ENCODE measurements at regions not wholly inside any gene's neighbourhood (a gene's known extent, or its start where the extent isn't known, plus 50 kb on each side); places are given as distances from the start of the nearest gene placed in this dataset.

DNA sequence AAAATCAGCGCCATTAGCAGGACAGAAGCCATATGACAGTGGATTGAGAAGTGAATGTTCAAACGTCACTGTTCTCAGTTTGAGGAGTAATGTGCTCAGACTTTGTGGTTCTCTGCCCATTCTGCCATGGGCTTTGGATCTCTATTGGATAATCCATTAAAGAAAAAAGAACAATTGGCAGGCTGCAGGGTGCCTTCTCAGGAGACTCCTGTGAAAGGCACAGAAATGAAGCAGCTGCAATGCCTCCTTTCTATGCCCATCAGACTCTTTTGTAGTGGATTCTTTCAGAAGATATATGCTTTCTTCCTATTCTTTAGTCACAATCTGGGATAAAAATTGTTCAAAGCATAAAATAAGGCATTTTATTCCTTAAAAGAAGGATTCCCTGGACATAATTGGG is 506.9 kb upstream of the KLHL29 start:
- FAIRE-seq (no peak), DNase-seq (ENCODE audit: extremely low spot score, insufficient read length, low read depth) (no peak)

DNA sequence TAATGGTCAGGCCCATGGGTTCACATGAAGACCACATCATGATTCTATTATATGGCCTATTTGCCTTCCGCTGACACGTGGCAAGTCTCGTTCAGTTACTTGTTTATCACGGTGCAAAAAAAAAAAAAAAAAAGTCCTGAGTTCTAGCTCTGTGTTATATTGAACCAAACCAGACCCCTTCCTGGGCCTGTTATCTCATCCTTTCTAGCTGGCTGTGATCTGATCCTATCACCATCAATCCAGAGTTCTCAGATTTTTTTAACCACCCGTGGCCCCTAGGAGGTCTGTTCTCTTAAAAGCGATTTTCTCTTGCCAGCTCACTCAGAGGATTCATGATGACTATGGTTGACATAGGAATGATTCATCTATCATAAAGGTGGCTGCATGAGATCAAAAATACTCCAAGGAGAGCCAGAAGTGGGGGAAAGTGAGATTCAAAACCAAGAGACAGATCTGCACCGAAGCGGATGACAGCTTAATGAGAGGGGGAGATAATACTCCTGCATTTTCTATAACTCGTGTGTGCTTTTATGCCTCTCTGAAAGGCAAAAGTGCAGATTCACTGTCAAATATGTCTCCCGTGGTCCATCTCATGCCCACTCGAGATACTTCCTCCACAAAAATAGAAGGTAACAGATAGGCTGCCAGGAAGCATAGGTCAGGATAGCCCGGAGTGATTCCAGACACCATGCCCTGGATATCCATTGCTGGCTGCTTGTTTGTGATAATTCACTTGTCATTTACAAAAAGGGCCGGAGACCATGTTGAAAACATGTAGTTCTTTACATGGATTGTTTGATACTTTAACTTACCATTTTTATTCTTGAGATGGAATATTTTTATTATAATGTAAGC is 505.7 kb upstream of the KLHL29 start:
- FAIRE-seq (no peak), DNase-seq (ENCODE audit: extremely low spot score, insufficient read length, low read depth) (no peak)

DNA sequence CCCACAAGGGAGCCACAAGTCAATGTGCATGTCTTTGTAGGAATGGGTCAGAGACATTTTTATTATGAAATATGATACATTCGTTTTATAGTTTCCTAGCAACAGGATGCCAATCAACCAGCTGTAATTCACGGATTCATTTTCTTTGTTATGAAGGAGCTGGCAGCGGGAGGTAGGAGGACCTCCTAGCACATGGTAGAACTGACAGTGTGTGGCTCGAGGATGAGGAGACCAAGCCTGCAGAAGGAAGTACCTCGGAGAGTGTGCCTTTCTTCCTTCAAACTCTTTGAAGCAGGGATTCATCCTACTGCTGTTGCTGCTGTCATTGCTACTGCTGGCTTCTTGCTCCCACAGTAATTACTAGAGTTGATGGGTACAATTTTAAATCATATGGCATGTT is 504.8 kb upstream of the KLHL29 start:
- no peak for FAIRE-seq
- DNase-seq (ENCODE audit: extremely low spot score, insufficient read length, low read depth): no peak

DNA sequence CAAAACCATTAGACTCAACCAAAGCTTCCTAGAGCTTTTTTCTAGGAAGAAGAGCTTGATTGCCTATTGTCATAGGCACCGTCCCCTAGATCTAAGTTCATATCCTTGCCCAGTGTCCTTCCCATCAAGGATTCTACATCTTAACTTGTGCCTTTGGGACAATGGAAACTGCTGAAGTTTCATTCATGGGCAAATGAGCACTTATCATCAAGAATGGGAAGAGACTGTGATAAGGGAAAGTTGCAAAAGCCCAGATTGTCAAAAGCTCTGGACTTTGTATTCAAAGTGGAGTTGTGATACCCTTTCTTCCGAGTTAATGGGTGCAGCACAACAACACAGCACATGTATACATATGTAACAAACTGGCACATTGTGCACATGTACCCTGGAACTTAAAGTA is 503.0 kb upstream of the KLHL29 start:
- DNase-seq (ENCODE audit: extremely low spot score, insufficient read length, low read depth) (no peak), FAIRE-seq (no peak)

DNA sequence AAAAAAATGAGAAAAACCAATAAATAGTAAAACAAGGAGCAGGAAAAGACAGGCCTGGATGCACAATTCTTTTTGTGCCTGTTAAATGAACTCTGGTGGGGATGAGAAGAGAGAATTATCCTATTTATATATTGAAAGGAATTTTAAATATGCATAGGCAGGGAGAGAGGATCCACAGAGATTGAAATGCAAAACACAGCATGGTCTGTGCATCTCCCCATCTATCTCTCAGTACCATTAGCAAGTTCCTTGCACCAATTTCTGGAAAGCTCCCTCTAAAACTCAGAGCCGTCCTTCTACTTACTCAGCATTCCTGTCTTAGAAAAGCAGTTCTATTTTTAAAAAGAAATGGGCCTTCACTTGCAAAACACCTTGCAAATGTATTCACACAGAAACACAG is 502.3 kb upstream of the KLHL29 start:
- DNase-seq (ENCODE audit: extremely low spot score, insufficient read length, low read depth) (no peak), FAIRE-seq (no peak)

DNA sequence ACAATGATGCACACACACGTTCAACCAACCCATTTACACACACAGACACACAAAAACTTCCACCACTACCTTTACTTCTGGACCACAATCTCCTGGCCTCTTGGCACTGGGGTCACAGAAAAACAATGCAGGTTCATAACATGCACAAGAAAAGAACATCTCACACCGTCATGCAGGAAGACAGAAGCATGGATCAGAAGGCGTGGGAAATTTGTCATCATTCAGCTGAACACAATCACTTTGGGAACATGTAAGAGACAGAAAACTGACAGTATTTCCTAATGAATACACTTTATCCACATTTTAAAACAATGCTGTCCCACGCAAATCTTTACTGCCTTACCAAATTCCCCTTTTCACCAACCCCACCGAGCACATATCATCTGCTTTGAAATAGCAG is 501.9 kb upstream of the KLHL29 start:
- no peak for FAIRE-seq

DNA sequence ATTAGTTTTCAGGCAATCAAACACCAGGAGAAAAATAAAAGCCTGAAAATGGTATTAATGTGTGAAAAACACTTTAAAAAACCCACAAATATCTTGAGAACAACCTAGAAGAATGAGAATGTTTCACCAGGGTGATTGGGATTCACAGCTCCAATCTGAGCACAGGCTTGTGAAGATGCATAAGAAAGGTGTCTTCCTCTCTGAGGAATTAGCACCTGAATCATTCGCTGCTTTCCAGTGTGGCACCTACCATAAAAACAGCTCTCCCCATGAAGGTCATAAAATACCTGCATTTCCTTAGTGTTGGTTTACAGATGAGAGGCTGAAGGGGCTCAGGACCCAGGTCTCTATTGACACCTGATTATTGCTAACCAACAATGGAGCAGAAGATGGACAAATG is 499.7 kb upstream of the KLHL29 start:
- no peak for FAIRE-seq
- DNase-seq (ENCODE audit: extremely low spot score, insufficient read length, low read depth): no peak

More for the DNA sequence above, 501.9 kb upstream of the KLHL29 start:
- no peak for DNase-seq (ENCODE audit: extremely low spot score, insufficient read length, low read depth)

DNA sequence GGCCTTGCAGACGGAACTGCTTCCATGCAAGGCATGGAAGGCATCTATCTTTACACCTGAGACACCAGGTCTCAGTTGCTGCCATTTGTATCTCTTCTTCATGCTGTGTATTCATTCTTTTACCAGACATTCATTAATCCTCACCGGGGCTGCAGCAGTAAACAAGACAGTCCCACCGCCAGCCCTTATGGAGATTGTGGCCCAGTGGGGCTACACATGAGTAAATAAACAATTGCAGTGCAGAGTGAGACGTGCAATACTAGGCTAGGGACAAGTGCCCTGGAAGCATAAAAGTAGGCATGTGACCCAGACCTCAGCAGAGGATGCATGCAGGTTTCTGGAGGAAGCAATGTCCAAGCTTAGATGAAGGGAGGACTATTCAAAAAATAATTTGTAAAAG is 497.6 kb upstream of the KLHL29 start:
- DNase-seq (ENCODE audit: extremely low spot score, insufficient read length, low read depth) (no peak), FAIRE-seq (no peak)

DNA sequence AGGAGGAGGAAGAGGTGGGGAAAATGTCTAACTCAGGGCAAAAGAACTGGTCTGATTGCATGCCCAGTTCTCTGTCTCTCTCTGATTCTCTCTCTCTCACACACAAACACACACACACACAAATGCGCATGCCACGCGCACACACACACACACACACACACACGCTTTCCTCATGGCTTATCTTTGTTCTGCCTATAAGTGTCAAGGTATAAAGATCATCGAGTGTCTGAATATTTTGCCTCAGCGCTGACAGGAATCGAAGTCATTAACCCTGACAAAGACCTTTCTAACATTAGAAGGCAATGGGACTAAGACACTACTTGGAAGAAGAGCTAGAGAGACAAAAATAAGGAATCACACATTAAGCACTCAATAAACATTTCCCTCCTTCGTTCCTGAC is 497.1 kb upstream of the KLHL29 start:
- no peak for FAIRE-seq
- DNase-seq (ENCODE audit: extremely low spot score, insufficient read length, low read depth): no peak

DNA sequence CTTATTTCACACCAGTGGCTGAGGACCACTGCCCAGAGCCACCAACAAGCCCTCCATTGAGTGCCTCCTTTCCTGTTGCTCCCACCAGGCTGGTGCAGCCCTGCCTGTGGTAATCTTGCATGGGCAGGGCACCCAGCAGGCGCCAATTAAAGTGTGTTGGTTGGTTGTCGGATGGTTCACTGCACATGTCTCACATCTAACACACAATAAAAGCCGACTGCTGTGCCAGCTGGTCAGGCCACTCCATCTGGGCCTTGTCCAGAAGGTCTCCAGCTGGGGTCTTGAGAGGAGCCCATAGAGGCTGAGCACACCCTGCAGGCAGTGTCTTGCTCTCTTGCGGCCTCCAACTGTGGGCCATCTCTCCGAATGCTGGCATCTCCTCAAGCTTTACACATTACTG is 494.8 kb upstream of the KLHL29 start:
- DNase-seq (ENCODE audit: extremely low spot score, insufficient read length, low read depth) (no peak), FAIRE-seq (no peak)

DNA sequence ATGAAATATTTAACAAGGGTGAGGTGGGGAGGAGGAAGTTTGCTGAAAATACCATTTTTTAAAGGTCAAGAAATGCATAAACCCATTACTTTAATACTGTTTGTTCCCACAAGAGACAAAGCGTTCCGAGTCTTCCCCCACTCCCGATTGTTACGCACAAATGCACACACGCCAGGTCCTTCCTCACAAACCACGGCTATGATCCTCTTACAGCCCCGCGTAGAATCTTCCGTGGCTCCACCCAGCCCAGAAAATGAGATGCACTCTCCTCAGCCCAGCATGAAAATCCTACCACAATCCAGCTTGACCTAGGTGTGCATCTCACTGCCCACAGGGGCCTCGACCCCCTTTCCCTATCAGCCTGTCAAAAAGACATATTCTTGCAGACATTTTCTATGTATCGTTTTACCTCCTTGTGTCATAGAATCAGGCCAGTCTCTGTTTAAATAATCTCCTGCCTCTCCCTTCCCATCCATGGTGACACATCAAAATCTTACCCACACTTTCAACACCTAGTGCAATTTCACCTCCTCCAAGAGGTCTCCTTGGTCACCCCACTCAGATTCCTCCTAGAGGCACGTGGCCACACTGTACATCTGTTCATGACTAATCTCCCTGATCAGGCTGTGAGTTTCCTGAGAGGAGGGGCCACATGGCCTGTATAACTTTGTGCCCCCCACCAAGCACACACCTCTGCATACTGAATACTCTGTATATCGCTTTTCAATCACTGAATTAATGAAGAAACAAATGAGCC is 491.0 kb upstream of the KLHL29 start:
- no peak for FAIRE-seq

DNA sequence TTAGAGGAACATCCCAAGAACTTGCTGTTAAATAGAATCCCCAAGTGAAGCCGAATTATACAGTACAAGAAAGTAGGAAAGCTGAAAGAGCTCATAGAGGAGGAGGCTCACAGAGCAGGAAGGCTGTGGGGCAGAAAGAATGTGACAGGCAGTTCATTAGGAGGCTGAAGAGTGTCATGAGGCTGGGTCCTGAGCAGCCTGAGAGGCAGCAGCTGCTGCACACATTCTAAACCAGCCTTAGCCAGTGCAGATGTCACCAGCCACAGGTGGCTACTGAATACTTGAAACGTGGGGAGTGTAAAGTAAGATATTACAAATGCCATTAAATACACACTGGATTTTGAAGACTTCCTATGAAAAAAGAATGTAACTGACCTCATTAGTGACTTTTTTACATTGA is 490.2 kb upstream of the KLHL29 start:
- DNase-seq (ENCODE audit: extremely low spot score, insufficient read length, low read depth) (no peak), FAIRE-seq (no peak)

More for the DNA sequence above, 491.0 kb upstream of the KLHL29 start:
- DNase-seq (ENCODE audit: extremely low spot score, insufficient read length, low read depth): no peak

DNA sequence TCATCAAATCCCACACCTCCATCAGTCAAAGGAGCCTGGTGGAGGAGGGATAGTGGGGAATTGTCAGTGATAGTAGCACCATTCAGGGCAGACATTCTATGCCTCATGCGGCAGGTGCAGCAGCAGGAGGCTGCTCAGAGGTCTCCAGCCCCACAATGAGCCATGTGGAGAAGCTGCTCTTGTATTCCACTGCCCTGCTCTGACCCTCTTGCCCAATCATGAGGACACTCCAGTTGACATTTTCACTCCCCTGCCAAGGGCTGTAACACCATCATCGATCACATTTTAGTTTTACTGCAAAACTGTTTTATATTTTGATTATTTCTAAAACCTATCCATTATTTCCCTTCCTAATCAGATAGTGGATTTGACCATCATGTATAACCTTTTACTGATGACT is 487.6 kb upstream of the KLHL29 start:
- DNase-seq (ENCODE audit: extremely low spot score, insufficient read length, low read depth) (no peak), FAIRE-seq (no peak)

DNA sequence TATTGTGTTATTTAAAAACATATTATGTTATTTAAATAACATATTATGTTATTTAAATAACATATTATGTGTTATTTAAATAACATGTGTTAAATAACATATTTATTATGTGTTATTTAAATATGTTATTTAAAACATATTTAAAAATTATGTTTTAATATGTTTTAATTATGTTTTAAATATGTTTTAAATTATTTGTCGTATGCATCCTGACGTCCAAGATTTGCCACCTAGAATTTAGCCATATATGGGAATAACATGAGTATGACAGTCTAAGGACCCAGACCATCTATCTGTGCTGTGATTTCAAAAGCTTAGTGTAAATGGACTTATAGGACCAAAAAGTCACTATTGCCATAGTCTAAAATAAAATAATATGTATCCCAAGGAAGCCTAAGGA is 484.3 kb upstream of the KLHL29 start:
- no peak for FAIRE-seq
- no peak for DNase-seq (ENCODE audit: extremely low spot score, insufficient read length, low read depth)

DNA sequence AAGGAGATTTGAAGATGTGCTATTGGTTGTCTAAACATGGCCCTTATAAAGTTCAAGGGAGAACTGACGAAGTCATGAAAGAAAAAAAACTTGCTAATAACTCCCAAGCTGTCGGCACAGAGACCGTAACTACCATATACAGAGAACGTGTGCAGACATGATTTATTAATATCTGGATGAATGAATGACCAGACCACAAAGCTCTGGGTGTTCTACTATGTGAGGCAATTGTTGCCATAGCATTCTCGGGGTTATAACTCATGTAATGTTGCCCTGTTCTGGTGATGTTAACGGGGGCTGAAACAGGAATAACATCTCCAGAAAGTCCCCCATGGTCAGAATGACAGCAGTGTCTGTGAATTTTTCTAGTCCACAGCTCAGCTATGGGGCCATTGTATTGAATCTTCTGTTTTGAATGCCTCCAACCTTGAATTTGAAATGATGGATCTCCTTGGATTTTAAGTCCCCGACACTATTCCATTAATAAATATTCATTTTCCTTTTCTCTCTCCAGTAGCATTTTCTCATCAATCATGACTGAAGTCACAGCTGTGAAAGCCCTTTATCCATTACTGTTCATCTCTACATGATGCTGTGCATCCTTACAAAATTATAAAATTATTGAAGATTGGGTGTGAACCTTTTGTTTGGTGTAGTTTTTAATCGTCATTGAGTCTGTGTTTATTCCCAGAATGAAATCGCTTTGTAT is 483.4 kb upstream of the KLHL29 start:
- no peak for DNase-seq (ENCODE audit: extremely low spot score, insufficient read length, low read depth)
- no peak for FAIRE-seq

DNA sequence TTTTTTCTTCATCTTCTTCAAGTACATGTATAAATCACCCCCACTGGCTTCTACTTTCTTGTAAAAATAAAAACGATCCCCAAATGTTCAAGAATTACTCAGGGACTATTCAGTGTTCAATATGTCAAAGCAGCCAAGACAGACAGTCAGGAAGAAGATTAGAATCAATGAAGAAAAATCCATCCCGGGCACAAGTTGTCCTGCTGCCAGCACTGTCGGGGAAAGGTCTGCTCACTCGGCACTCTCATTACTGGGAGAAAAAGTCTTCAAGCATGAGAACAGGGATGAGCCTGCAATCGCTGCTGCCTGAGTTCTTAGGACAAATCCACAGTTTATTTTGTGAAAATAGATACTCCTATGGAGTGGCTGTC is 482.8 kb upstream of the KLHL29 start:
- FAIRE-seq (no peak), DNase-seq (ENCODE audit: extremely low spot score, insufficient read length, low read depth) (no peak)

DNA sequence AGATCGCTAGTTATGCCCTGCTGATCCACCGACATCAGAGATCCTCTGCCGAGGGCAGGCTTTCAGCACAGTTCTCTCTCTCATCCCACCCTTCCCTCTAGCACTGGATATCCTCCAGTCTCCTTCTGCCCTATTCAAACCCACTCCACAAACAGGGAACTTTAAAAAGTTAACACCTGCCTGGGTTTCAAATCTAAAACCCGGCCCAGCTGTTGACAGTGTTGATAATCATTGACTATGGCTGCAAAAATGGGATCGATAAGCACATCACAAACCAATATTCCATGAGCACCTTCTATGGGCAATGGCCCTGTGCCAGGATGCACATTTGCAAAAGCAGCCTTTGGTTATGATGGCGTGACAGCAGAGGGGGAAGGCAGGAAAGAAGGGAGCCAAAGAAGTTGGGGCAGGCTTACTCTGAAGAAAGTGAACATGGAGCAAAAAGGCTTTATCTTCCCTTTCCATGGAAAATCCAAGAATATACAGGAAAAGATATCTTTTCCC is 482.3 kb upstream of the KLHL29 start:
- no peak for DNase-seq (ENCODE audit: extremely low spot score, insufficient read length, low read depth)
- no peak for FAIRE-seq

DNA sequence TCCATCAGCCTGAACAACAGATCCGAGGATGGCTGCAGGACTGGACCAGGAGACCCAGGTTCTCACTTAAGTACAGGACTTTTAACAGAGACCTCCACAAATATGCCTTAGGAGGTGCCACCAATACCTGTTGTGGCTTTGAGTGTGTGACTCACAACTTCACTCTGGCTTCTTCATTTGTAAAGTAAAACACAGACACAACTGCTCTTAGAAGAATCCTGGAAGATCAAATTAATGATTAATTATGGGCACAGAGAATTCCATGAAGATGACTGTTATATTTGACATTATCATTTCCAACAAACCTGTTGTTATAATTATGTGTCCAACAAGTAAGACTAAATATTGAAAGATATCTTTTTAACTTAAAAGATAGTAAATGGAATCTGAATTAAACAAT is 481.4 kb upstream of the KLHL29 start:
- DNase-seq (ENCODE audit: extremely low spot score, insufficient read length, low read depth) (no peak), FAIRE-seq (no peak)

DNA sequence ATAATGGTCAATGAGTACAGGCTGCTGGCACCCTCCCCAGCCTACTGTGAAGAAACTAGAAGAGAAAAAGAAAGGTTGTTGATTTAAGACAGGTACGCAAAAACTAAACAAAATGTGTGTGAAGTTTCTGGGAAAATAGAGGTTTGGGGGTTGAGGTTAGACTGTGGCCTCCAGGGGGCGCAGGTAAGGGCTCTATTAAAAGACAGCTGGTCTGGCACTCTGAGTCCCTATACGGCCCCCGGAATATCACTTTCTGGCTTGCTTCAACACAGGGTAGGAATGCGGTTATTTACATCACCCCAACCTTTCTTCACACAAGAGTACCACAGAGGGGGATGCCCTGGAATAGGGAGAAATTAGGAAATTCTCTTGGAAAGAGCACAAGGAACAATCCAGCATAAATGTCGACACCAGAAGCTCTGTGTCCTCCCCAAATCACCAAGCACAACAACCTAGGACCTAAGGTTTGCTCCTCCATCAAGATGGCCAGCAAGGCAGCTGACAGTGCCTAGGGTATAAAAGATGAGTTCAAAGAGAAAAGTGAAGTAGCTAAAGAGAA is 480.8 kb upstream of the KLHL29 start:
- DNase-seq (ENCODE audit: extremely low spot score, insufficient read length, low read depth): no peak

DNA sequence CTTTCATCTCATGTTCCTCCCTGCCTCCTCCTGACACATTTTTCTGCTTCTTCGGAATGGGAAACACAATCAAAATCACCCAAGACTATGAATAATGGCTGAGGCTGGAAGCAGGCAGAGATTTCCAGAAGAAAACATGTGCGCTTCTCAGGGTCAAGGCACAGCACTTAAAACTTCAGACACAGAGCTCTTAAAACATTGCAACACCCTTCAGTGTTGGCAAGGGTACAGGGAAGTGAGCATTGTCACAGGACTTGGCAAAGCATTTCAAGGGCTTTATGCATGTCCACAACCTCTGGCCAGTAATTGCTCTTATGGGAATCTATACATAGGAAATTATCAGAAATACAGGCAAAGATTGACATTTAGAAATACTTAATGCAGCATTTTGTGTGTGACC is 477.6 kb upstream of the KLHL29 start:
- no peak for FAIRE-seq

More for the DNA sequence above, 480.8 kb upstream of the KLHL29 start:
- FAIRE-seq: no peak

More for the DNA sequence above, 477.6 kb upstream of the KLHL29 start:
- no peak for DNase-seq (ENCODE audit: extremely low spot score, insufficient read length, low read depth)

Measured in GM18507 (cell line).